GM18867 (cell line): ENCODE measurements at regions not wholly inside any gene's neighbourhood (a gene's known extent, or its start where the extent isn't known, plus 50 kb on each side); places are given as distances from the start of the nearest gene placed in this dataset.

Experiments used
- ATAC-seq: cut with Tn5 transposase; IDR thresholded peaks from one replicate; pipeline ENCODE4 v1.9.1; 2021; ENCODE audit warnings: mild to moderate bottlenecking, moderate library complexity; ENCODE audit not compliant: unreplicated experiment

DNA sequence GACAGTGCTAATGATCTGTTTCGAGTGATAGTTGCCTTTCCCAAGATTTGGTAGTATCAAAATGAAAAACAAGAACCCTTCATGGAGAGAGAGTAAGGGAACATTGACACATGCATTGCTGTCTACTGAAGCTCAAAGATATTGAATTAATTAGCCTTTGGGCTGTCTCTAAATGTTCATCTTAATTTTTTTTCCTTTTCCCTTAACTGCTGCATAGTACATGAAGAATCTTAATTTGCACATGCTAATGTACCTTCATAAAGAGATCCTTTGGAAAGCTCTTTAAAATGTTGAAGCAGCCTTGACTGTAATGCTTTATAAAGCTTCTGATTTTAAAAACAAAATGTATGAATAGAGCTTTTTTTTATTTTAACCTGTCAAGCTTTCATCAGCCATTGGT is 452.2 kb downstream of the TUSC7 start:
- ATAC-seq: no peak

DNA sequence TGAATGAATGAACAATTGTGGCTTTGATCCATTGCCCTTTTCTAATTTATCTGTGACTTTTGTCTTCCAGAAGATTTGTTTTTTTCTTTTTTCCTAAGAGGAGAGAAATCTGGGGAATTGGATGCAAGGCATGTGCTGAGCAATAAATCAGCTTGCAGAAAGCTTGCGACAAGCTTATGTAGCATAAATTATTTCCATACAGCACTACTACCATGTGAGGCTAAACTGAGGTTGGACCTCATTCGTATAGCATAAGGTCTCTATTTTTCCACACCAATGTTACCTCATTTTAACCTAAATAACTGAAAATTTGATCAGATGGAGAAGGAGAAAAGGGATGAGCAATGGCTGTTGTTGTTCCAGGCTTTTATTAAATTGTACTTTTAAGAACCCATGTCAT is 455.6 kb downstream of the TUSC7 start:
- no peak for ATAC-seq

GRCh38 chr3:117165601-117166051 is 456.0 kb downstream of the TUSC7 start:
- no peak for ATAC-seq

DNA sequence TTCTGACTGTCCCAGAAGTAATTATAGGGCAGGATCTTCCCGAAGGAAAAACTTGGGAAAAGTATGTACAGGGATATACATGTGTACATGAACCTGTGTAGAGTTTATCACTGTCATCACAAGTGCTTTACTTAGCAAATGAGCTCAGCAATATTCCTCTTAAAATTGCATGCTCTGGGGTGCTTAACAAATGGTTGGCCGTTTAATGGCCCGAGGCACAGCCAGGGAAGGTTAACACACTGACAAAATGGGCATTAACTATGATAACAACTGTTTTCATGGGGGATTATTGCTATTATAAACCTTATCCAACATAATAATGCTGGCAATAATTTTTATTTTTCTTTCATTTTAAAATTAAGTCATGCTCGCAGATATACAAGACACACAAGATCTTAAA is 459.3 kb downstream of the TUSC7 start:
- no peak for ATAC-seq

GRCh38 chr3:117170094-117170493 is 460.5 kb downstream of the TUSC7 start:
- no peak for ATAC-seq

- ATAC-seq: no peak
Observed at GRCh38 chr3:117171124-117171523, 461.5 kb downstream of the TUSC7 start.

- no peak for ATAC-seq
Observed at GRCh38 chr3:117172426-117172825, 462.8 kb downstream of the TUSC7 start.

DNA sequence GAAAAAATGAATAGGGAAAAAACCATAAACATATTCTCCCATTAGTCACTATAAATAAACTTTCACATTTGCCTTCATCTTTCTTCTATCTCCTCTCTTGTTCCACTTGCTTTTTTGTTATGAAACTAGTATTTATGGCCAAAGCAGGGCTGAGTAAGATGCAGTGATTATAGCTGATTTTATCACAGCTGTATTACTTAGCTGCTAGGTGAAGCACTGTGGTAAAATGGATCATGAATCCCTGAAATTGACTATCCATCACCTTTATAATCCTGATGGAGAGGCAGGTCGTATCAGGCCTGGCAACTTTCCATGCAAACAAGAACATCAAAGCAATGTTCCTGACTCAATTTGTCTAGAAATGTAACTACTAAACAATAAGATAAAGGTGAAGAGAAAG is 471.6 kb downstream of the TUSC7 start:
- no peak for ATAC-seq

DNA sequence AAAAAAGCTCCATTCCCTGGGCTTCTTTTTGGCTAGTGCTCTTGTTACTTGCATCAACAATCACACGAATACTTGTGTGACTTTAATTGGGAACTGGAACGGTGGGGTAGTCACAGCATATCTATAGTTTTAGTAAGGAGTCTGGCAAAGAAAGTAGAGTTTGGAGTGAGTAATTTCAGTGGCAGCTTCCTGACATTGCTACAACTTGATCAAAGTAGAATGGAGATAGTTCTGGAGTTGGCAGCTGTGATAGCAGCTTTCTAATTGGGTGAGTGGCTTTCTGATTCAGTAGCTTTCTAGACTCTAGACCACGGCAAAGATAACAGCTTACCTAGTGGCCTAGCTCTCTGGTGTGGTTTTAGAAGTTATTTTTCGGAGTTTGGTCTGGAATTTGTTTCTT is 475.0 kb downstream of the TUSC7 start:
- no peak for ATAC-seq

- no peak for ATAC-seq
Observed at GRCh38 chr3:117191245-117191644, 481.7 kb downstream of the TUSC7 start.

GRCh38 chr3:117192888-117193287 is 483.3 kb downstream of the TUSC7 start:
- no peak for ATAC-seq

DNA sequence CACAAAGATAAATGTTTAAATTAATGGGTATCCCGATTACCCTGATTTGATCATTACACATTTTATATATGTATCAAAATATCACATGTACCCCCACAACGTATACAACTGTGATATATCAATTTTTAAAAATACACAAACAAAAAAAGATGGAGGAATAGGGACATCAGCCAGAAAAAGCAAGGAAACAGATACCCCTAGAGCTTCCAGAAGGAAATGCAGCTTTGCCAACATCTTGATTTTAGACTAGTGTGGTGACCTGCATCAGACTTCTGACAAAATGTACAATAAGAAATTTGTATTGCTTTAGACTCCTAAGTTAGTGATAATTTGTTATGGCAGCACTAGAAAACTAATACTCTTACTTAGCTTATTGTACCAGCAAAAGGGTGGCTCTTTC is 483.8 kb downstream of the TUSC7 start:
- no peak for ATAC-seq

- no peak for ATAC-seq
Observed at GRCh38 chr3:117195034-117195433, 485.5 kb downstream of the TUSC7 start.

DNA sequence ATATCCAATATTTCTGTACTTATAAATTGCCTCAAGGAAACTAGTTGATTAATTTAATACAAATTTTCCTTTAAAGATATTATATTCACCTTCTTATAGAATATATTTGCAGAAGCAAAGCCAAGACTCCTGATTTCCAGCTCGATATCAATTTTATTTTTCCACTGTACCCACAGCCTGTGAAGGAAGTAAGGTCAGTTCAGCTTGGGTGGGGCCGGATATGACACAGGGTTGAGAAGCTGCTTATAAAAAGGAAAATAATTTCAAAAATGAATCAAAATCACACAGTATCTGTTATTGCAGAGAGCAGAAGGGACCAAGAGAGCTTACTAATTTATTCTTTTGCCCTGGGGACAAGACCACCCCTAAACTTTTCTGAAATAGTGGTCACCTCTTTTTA is 491.4 kb downstream of the TUSC7 start:
- no peak for ATAC-seq

- no peak for ATAC-seq
Observed at GRCh38 chr3:117201901-117202774, 492.6 kb downstream of the TUSC7 start.

- ATAC-seq: no peak
Observed at GRCh38 chr3:117217355-117217754, 507.8 kb downstream of the TUSC7 start.

DNA sequence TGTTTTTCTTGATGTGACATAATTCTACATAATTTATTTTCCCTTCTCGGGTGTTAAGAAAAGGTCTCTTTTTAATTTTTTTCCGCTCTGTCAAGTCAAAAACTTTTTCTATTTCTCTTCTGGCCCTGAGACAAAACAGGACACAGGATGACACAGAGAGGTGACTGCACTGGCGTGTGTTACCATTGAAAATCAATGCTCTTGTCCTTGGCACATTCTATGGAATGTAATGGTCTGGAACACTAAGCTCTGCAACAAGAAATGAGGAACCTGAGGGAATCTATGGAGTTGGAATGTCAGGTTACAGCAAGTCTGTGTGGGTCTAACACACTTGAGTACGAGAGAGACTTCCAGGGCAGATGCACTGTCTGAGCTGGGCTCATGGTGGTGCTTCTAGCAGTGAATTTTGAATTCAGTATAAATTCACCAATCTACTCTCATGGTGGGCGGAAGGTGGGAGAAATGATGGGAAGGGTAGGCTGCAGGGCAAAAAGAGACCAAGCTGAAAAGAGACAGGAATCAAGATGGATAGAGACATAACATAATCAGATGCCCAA is 508.3 kb downstream of the TUSC7 start:
- ATAC-seq: no peak

- ATAC-seq: no peak
Observed at GRCh38 chr3:117218641-117219048, 509.1 kb downstream of the TUSC7 start.

DNA sequence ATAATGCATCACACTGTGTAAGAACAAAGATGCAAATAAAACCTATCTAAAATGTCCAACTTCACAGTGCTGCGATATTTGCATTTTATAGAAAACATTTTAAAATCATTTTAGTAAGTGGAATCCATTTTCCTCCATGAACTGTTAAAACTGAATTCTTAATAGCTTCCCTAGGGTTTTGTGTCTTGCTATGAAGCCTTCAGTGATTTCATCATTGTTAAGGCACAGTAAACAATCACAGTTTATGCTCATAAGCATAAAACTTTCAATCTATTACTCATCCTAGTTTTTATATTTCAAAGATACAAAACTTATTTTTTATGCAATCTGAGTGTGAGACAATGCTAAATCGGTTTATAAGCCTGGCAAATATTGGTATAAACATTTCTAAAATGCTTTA is 509.7 kb downstream of the TUSC7 start:
- ATAC-seq: no peak

DNA sequence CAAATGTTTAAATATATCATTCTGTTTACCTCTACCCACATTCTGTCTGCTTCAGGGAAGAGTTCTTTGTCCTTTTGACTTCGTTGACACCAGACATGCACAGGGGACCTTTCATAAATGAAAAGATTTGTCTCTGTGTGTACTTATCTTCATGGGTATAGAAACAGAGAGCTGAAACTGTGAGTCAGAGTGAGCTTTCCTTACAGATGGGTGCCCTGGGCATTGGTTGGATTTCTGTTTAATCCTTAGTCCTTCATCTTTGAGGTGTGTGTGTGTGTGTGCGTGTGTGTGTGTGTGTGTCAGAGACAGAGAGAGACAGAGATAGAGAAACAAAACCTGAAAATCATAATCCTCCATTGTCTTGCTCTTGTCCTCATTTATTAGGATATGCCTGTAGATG is 517.4 kb downstream of the TUSC7 start:
- no peak for ATAC-seq

- no peak for ATAC-seq
Observed at GRCh38 chr3:117228466-117228865, 518.9 kb downstream of the TUSC7 start.

- no peak for ATAC-seq
Observed at GRCh38 chr3:117230924-117231323, 521.3 kb downstream of the TUSC7 start.

GRCh38 chr3:117234331-117234730 is 524.8 kb downstream of the TUSC7 start:
- ATAC-seq: no peak
